ENCODE measurements at regions not wholly inside any gene's neighbourhood (a gene's known extent, or its start where the extent isn't known, plus 50 kb on each side); places are given as distances from the start of the nearest gene placed in this dataset.
"Not testable (repeated sequence)": the region's sequence is repeated elsewhere in the genome, so short reads cannot be mapped to it uniquely, and the experiment has no call there.

GRCh38 chr5:6078881-6079280 lies 299.5 kb downstream of the MED10 start:
- no peak for DNase-seq (ENCODE audit: low read depth in 1 of 2, low spot score in 1 of 2)
- Histone ChIP-seq H3K27me3 (ENCODE audit: insufficient read depth, poor library complexity, severe bottlenecking) (no peaks in the 10 kb centered on the region), H3K4me3 (replicated peaks; ENCODE audit: insufficient read depth, low read length) (no peak overlapping the region), H3K27ac (replicated peaks) (no peak overlapping the region)
- TF ChIP-seq REST (IDR thresholded peaks at IDR 0.05; ENCODE audit: insufficient replicate concordance, low read depth): no peak
- TF ChIP-seq POLR2AphosphoS5 (IDR thresholded peaks at IDR 0.05; ENCODE audit: low read depth): no peak
- no peak for TF ChIP-seq CTCF (IDR thresholded peaks at IDR 0.05; ENCODE audit: insufficient read depth, low read length)
- TF ChIP-seq GABPA (IDR thresholded peaks at IDR 0.05; ENCODE audit: low read depth): no peak
- TF ChIP-seq SPI1 (IDR thresholded peaks at IDR 0.05; ENCODE audit: borderline replicate concordance, low read depth): no peak

GRCh38 chr5:6076341-6077239 lies 301.8 kb downstream of the MED10 start:
- Histone ChIP-seq H3K4me3 (replicated peaks; ENCODE audit: insufficient read depth, low read length) (no peak overlapping the region), H3K27ac (replicated peaks) (no peak overlapping the region), H3K27me3 (ENCODE audit: insufficient read depth, poor library complexity, severe bottlenecking) (no peaks in the 10 kb centered on the region)
- TF ChIP-seq REST (IDR thresholded peaks at IDR 0.05; ENCODE audit: insufficient replicate concordance, low read depth) (no peak), SPI1 (IDR thresholded peaks at IDR 0.05; ENCODE audit: borderline replicate concordance, low read depth) (no peak), CTCF (IDR thresholded peaks at IDR 0.05; ENCODE audit: insufficient read depth, low read length) (no peak), POLR2AphosphoS5 (IDR thresholded peaks at IDR 0.05; ENCODE audit: low read depth) (no peak), GABPA (IDR thresholded peaks at IDR 0.05; ENCODE audit: low read depth) (no peak)
- DNase-seq (ENCODE audit: low read depth in 1 of 2, low spot score in 1 of 2): no peak

GRCh38 chr5:6072488-6072887 lies 305.9 kb downstream of the MED10 start:
- not testable (repeated sequence) for H3K4me3 ChIP-seq (replicated peaks; ENCODE audit: insufficient read depth, low read length); DNase-seq (ENCODE audit: low read depth in 1 of 2, low spot score in 1 of 2); H3K27me3 ChIP-seq (ENCODE audit: insufficient read depth, poor library complexity, severe bottlenecking); H3K27ac ChIP-seq (replicated peaks)

GRCh38 chr5:6069496-6070185 lies 308.7 kb downstream of the MED10 start:
- Histone ChIP-seq H3K4me3 (replicated peaks; ENCODE audit: insufficient read depth, low read length) (no peak overlapping the region), H3K27me3 (ENCODE audit: insufficient read depth, poor library complexity, severe bottlenecking) (no peaks in the 10 kb centered on the region), H3K27ac (replicated peaks) (no peak overlapping the region)
- no peak for DNase-seq (ENCODE audit: low read depth in 1 of 2, low spot score in 1 of 2)
- TF ChIP-seq REST (IDR thresholded peaks at IDR 0.05; ENCODE audit: insufficient replicate concordance, low read depth): no peak
- TF ChIP-seq POLR2AphosphoS5 (IDR thresholded peaks at IDR 0.05; ENCODE audit: low read depth): no peak
- no peak for TF ChIP-seq SPI1 (IDR thresholded peaks at IDR 0.05; ENCODE audit: borderline replicate concordance, low read depth)
- TF ChIP-seq CTCF (IDR thresholded peaks at IDR 0.05; ENCODE audit: insufficient read depth, low read length): no peak
- no peak for TF ChIP-seq GABPA (IDR thresholded peaks at IDR 0.05; ENCODE audit: low read depth)

Data from HL-60 (cell line).